Activated CD4-positive, CD25-positive, alpha-beta regulatory T cell treated with anti-CD3 and anti-CD28 coated beads, Interleukin-2, amount 50 U/mL, for 24 hours (primary cell): ENCODE measurements at regions not wholly inside any gene's neighbourhood (a gene's known extent, or its start where the extent isn't known, plus 50 kb on each side); places are given as distances from the start of the nearest gene placed in this dataset.

Source experiments
- ATAC-seq, 2 donors: fragments of 150-1000 bp; cut with Tn5 transposase; one replicate each; pipeline ENCODE4 v1.10.0; 2021; ENCODE audit warnings: mild to moderate bottlenecking in 1 of 2, moderate library complexity in 1 of 2

- no peak for ATAC-seq
These were observed 321.5 kb downstream of the LRFN2 start for GRCh38 chr6:40265615-40266014.

- ATAC-seq: no peak
These were observed 323.2 kb downstream of the LRFN2 start for GRCh38 chr6:40263970-40264369.

GRCh38 chr6:40262363-40262762 is 324.8 kb downstream of the LRFN2 start:
- ATAC-seq: no peak

DNA sequence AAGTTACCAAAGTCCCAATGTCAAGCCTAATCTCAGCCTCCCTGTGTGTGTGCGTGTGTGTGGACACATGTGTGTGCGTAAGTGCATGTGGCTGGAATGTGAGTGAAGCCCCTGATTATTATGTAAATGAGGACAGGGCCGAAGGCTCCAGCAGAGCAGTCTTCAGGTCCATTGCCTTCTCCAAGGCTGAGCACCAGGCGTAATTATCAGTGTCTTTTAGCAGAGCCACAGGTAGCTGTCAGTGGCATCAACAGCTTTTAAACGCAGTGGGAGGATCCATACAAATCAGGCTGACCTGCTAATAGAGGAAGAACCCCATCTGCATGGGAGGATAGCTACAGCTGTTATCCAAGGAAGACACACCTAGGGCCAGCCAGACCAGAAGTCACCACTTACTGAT is 324.3 kb upstream of the MOCS1 start:
- ATAC-seq: no peak

DNA sequence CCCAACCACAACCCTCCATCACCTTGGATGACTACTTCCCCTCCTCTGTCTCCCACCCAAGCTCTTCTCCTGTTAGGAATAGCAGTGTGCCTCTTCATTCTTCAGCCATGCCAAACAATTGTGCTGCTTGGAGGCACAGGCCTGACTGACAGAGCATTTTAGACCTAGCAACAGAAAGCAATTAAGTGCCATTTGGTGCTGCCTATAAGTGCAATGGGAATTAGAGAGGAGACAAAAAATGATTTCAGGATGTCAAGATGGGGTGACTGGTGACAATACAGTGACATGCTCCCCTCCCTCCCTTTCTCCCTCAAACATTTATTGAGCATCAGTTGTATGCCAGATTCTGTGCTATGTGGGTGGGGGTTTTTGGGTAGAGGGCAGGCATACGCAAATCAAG is 322.6 kb upstream of the MOCS1 start:
- no peak for ATAC-seq

GRCh38 chr6:40256224-40256623 is 322.0 kb upstream of the MOCS1 start:
- no peak for ATAC-seq

GRCh38 chr6:40253420-40253819 is 319.2 kb upstream of the MOCS1 start:
- no peak for ATAC-seq

DNA sequence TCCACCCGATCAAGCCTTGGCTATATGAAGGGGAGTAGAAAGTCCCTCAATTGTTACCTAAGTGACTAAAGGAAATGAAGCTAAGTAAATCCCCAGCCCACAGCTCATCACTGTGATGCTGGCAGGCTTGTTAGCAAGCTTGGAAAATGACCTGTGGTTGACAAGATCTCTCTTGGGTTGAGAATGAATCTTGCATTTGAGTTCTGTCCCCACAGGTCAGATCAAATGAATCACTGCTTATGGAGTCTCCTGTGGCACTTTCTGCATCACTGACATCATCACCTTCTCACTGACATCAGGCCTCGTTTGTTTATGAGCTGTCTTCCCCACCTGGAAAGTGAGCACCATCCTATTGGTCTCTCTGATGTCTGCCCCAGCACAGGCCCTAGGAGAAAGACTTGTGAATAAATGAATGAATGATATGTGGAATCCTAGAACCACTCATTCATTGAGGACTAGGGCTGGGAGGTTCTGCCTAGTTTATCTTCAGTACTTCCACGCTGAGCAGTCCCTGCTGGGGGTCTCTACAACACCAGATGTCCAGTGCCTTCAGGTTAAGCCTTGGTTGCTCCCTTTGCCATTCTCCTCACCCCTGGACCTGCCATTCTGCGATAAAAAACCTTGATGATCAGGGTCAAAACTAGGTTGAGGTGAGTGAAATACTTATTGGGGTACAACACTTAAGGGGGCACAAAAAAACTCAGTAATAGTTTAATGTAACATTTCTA is 318.4 kb upstream of the MOCS1 start:
- ATAC-seq: no peak

DNA sequence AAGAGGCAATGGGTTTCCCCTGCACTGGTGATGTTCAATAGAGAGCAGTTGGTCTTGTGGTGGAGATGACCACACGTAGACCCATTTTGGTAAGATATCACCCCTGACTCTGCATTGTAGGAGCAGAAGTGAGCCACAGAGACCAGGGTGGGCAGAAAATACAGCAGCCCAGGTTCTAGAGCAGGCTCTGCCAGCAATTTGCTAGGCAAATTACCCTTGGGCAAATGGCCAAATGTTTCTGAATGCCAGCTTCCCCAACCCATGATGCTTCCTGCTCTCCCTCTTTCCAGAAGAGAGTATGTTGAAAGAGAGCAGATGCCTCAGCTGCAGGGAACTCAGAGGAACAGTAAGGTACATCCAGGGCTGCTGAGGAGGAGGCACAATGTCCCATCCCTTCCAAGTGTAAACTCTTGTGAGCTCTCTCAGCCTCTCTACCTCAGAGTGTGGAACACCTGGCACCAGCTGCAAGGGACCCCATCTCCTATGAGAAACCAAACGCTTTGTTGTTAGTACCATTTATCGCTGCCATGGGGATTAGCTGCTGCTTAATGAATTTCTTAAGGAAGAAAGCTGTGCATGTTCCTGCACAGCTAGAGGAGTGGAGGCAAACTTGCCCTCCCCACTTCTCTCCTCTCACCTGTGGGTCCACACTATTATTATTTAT is 317.5 kb upstream of the MOCS1 start:
- ATAC-seq: no peak

- no peak for ATAC-seq
These were observed 315.7 kb upstream of the MOCS1 start for GRCh38 chr6:40249935-40250334.

- no peak for ATAC-seq
These were observed 313.4 kb upstream of the MOCS1 start for GRCh38 chr6:40247516-40248115.

DNA sequence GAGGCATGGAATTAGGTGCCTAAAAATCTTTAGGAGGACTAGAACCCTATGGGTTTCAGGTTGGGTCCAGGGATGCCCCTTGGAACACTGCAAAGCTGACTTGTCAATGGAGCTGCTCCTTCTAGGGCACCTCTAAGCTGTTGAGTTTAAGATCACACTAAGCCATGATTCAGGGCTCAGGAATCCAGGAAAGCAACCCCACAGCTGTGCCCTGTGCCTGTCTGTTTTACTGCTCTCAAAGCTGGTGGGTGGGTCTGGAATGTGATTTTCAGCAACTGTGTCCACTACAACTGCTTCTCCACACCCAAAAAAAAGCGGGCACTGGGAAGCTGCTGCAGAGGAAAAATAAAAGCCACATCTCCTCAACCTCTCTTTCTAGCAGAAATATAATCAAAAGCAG is 310.4 kb upstream of the MOCS1 start:
- ATAC-seq: no peak

- ATAC-seq: no peak
These were observed 298.4 kb upstream of the MOCS1 start for GRCh38 chr6:40232698-40233097.

DNA sequence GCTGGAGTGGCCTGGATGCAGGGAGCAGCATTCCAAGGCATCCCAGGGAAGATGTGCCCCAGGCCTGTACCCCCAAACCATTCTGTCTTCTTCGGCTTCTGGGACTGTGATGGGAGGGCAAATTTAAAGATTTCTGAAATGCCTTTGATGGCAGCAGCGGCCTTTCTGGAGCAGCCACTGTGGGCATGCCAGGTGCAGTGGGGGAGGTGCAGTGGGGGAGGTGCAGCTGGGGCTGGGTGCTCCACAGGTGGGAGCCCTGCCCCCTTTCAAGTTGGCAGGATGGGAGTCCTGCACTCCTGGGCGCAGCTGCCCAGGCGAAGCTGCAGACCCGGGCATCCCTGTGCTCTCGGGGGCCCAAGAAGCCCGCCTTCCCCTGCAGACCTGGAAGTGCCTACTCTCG is 293.5 kb upstream of the MOCS1 start:
- no peak for ATAC-seq

DNA sequence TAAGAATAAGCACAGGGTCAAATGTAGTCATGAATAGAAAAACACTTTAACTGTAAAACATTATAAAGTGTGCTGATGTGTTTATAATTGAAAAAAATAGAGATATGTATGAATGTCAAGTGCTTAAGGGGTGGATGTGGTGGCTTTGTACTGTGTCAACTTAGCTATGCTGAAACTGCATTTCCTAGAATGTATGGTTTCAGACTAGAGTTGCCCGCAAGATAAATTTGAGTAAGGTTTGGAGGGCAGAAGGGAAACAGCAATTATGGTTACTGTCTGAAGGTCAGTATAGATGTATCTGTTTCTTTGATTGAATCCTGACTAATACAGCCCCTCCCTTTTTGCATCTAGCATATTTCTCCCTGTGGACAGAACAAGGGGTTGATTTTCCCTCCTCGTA is 288.1 kb upstream of the MOCS1 start:
- ATAC-seq: no peak

DNA sequence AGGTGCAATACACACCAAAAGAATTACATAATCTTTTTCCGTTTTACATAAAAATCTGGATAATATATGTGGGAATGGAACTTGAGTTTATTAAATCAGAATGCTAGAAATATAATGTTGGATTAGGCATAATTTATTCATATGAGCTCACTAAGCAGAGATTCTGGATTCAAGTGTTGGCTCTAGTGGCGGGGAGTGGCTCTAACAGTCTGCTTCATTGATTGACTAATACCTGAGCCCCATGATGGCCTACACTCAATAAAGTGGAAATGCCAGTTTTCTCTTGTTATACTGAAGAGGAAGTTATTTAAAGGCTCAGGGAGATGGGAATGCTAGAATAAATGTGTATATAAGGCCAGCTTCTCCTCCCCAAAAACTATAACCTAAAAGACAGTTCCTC is 285.5 kb upstream of the MOCS1 start:
- no peak for ATAC-seq

DNA sequence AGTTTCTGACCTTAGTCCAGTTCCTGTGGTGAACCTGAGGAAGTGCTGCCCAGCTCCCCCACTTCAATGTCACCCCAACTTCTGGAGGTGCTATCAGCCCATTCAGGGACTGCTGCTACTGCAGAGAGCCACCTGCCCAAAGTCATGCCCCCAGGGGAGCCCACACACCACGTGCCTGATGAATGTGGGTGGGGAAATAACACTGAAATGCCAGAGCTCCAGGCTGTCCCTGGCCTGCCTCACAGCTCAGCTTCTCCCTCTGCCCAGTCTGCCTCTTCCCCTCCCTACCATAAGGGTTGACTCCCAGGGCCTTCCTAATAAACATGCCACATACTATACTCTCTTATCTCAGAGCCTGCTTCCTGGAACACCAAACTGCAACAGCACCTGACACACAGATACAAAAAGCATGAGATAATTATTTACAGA is 276.4 kb upstream of the MOCS1 start:
- no peak for ATAC-seq

GRCh38 chr6:40205801-40206200 is 271.5 kb upstream of the MOCS1 start:
- no peak for ATAC-seq

DNA sequence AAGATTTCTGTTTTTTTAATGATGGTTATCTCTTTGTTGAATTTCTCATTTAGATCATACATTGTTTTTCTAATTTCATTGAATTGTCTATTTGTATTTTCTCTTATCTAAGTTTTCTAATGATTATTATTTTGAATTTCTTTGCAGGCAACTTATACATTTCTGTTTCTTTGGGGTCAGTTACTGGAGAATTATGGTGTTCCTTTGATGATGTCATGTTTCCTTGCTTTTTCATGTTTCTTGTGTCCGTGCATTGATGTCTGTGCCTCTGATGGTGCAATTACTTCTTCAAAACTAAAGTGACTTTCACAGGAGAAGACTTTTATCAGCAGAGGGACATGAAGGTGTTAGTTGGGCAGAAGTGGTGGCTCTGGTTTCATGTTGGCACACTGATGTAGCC is 270.7 kb upstream of the MOCS1 start:
- ATAC-seq: no peak

DNA sequence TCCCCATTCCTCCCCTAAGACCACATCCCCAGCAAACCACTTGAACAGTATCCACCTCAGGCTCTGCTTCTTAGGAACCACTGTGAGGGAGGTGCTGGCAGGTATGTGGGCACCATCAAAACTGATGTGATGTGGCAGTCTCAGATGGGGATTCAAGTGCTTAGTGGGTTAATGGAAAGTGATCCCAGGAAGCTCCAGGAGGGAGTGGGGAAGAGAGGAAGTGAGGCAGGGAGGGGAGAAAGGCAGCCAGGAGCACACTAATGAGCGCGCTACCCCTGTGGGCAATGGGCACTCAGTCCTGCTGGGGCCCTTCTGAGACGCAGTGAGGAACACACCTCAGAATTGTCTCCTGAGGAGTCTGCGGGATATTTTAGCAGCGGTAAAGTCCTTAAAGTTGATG is 263.1 kb upstream of the MOCS1 start:
- ATAC-seq: no peak

- no peak for ATAC-seq
These were observed 261.9 kb upstream of the MOCS1 start for GRCh38 chr6:40196135-40196518.

DNA sequence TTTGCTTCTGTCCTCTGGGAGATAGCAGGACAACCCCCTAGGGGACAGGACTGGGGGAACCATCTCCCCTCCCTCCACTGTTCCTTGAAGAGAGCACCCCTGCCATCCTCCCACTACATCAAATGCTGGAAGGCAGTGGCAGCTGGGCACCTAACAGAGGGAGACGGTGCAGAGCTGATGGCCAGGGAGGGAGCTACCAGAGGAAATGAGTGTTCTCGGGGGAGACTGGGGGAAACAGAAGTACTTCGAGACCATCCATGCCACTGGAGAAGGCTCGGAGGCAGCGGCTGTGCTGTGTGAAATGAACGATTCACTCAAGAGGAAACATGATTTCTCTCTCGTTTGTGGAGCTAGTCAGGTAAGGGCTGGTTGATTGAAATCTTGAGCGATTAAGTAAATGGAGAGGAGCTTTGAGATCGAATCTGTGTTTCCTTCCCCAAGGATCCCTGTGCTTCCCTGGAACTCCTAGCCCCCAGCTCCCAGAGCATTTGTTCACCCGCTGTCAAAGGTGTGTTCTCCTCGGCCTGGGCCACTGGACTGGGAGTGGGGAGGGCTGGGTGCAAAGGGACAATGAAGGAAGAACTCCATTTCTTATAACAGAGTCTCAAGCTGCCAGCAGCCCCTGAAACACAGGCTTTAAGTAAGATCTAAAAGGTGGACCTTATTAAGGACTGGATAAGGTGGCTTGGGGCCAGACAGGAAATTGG is 261.3 kb upstream of the MOCS1 start:
- ATAC-seq: no peak

DNA sequence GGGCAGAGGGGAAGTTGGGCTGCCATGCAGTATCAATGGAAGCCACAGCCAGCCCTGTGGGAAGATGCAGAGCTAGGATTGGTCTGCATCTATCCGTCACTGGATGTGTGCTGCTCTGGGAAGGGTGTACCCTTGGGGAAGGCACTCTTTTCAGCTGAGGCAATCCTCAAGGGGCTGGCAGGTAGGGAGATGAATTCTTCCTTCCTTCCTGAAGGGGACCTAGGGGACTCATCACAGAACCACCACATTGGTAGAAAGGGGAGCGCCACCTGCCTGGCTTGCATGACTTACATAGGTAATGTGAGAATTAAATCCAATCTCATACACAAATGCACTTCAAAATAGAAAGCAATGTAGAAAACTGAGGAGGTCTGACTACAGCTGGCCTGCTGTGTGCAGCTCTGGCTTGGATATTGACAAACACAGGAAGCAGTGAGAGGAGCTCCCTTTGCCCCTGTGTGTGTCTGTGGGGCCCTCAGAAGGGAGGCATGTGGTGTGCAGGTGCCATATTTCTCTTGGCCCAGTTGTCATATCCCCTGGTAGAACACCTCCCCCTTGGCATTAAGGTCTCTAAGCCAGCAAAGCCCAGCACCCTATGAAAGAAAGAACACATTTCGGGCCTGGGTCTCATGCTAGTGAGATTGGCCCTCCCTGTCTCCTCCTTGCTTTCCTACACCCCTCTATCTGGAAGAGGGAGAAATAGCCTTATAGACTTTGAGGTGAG is 260.3 kb upstream of the MOCS1 start:
- no peak for ATAC-seq
